ENCODE measurements at regions not wholly inside any gene's neighbourhood (a gene's known extent, or its start where the extent isn't known, plus 50 kb on each side); places are given as distances from the start of the nearest gene placed in this dataset.

DNA sequence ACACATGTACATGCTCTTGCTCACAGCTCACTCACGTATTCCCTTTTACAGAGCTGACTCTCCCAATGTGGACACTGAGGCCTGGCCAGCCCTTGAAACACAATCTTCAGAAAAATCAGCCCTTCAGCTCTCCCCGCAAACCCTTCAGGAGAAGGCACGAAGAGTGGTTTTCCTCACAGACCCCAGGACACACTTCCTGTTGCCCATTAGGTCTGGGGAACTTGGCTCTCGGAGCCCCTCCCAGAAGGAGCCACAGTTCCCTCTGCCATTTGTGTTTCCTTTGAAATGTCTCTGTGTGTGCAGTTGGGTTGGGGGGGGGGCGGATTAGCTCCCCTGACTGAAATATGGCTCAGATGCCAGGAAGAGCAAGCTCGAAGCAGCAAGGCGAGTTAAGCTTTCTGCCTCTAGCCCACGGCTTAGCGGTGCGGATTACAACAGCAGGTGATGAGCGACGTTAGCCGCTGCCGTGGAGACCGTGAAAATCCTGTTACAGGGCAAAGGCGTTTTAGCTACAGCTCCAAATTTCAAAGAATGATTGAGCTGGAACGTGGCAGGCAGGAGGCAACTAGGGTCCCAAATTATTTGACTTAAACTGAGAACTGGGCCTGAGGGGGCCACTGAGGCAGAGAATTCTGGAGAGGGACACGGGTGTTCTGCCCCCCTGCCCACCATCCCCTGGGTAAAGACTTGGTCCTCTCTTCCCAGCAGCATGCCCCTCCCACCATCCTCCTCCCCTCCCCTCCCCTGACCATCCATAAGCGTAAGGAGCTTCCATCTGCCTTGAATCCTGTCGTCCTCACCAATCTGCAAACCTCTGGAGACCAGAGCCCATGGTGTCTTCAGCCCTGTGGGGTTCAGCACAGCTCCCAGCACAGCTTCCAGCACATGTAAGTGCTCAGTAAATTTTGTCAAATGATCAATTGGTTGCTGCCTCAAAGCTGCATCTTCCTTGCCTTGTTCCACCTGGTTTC is 598.6 kb downstream of the BUD13 start:
- no peak for TF ChIP-seq CTCF (IDR thresholded peaks at IDR 0.05)
- TF ChIP-seq POLR2AphosphoS5 (IDR thresholded peaks at IDR 0.05): no peak
